ENCODE measurements at regions not wholly inside any gene's neighbourhood (a gene's known extent, or its start where the extent isn't known, plus 50 kb on each side); places are given as distances from the start of the nearest gene placed in this dataset.

DNA sequence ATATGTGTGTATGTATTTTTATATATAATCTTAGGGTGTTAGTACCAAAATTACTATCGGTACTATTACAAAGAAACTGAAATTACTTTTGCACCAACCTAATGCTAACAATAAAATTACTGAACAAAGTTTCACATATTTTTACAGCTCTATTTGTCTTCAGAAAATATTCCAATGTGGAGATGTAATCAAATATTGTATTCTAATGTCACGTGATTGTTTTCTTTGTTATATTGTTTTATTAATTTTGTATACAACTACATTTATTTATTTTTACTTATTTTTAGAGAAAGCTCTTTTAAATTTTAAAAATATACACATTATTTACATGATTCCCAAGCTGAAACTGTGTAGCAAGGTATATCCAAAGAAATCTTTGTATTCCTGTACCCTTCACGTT lies 227.1 kb upstream of the KLF12 start:
- Histone ChIP-seq H3K27me3 (ENCODE audit: control insufficient read depth, insufficient read depth, low read length) (no peaks in the 10 kb centered on the region), H3K36me3 (ENCODE audit: control insufficient read depth, insufficient read depth, low read length) (no peaks in the 10 kb centered on the region), H3K27ac (ENCODE audit: low read length) (no peak overlapping the region), H3K4me1 (ENCODE audit: control insufficient read depth, insufficient read depth, low read length) (no peaks in the 10 kb centered on the region), H3K4me3 (ENCODE audit: low read depth in 2 of 2, low read length in 2 of 2) (no peak overlapping the region), H3K9me3 (ENCODE audit: control insufficient read depth, insufficient read depth, low read depth, low read length) (no peaks in the 10 kb centered on the region)
- ChIA-PET POLR2A (no interaction called here), CTCF (no interaction called here)
- in situ Hi-C loops (cut with HindIII; ENCODE audit: low pct_unique_long_range_greater_than_20kb, low sequenced_read_pairs): no loop called here
- DNase-seq (ENCODE audit: low read depth, low spot score) (no peak), ATAC-seq (no peak)
- intact Hi-C loops (cut with micrococcal nuclease; ENCODE audit: unreplicated experiment): no loop called here
- TF ChIP-seq, protein P1, sequence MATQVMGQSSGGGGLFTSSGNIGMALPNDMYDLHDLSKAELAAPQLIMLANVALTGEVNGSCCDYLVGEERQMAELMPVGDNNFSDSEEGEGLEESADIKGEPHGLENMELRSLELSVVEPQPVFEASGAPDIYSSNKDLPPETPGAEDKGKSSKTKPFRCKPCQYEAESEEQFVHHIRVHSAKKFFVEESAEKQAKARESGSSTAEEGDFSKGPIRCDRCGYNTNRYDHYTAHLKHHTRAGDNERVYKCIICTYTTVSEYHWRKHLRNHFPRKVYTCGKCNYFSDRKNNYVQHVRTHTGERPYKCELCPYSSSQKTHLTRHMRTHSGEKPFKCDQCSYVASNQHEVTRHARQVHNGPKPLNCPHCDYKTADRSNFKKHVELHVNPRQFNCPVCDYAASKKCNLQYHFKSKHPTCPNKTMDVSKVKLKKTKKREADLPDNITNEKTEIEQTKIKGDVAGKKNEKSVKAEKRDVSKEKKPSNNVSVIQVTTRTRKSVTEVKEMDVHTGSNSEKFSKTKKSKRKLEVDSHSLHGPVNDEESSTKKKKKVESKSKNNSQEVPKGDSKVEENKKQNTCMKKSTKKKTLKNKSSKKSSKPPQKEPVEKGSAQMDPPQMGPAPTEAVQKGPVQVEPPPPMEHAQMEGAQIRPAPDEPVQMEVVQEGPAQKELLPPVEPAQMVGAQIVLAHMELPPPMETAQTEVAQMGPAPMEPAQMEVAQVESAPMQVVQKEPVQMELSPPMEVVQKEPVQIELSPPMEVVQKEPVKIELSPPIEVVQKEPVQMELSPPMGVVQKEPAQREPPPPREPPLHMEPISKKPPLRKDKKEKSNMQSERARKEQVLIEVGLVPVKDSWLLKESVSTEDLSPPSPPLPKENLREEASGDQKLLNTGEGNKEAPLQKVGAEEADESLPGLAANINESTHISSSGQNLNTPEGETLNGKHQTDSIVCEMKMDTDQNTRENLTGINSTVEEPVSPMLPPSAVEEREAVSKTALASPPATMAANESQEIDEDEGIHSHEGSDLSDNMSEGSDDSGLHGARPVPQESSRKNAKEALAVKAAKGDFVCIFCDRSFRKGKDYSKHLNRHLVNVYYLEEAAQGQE (IDR thresholded peaks at IDR 0.05; ENCODE audit: insufficient read depth in 1 of 2, low read depth in 2 of 2, low read length in 1 of 2): no peak
- TF ChIP-seq SIN3A (IDR thresholded peaks at IDR 0.05; ENCODE audit: borderline replicate concordance, insufficient read depth, low read depth, low read length) (no peak), TCF7L2 (IDR thresholded peaks at IDR 0.05; ENCODE audit: low read depth, low read length) (no peak), POLR2AphosphoS5 (IDR thresholded peaks at IDR 0.05; ENCODE audit: low read depth, low read length) (no peak)
- TF ChIP-seq, protein P2, sequence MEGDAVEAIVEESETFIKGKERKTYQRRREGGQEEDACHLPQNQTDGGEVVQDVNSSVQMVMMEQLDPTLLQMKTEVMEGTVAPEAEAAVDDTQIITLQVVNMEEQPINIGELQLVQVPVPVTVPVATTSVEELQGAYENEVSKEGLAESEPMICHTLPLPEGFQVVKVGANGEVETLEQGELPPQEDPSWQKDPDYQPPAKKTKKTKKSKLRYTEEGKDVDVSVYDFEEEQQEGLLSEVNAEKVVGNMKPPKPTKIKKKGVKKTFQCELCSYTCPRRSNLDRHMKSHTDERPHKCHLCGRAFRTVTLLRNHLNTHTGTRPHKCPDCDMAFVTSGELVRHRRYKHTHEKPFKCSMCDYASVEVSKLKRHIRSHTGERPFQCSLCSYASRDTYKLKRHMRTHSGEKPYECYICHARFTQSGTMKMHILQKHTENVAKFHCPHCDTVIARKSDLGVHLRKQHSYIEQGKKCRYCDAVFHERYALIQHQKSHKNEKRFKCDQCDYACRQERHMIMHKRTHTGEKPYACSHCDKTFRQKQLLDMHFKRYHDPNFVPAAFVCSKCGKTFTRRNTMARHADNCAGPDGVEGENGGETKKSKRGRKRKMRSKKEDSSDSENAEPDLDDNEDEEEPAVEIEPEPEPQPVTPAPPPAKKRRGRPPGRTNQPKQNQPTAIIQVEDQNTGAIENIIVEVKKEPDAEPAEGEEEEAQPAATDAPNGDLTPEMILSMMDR (IDR thresholded peaks at IDR 0.05): no peak
- BruUV-seq (replicated peaks): no TSS peak

DNA sequence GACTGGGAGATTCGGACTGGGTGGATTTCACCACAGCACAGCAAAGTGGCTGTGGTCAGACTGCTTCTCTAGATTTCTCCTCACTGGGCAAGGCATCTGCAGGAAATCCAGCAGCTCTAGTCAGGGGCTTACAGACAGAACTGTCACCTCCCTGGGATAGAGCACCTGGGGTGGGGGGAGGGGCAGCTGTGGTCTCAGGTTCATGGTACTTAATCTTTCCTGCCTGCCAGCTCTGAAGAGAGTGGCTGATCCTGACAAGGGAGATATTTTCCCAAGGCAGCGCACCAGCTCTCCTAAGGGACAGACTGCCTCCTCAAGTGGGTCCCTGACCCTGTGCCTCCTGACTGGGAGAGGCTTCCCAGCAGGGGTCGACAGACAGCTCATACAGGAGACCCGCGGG lies 212.8 kb upstream of the KLF12 start:
- Histone ChIP-seq H3K36me3 (ENCODE audit: control insufficient read depth, insufficient read depth, low read length) (no peaks in the 10 kb centered on the region), H3K4me3 (ENCODE audit: low read depth in 2 of 2, low read length in 2 of 2) (no peak overlapping the region), H3K27ac (ENCODE audit: low read length) (no peak overlapping the region), H3K27me3 (ENCODE audit: control insufficient read depth, insufficient read depth, low read length) (no peaks in the 10 kb centered on the region), H3K4me1 (ENCODE audit: control insufficient read depth, insufficient read depth, low read length) (no peaks in the 10 kb centered on the region), H3K9me3 (ENCODE audit: control insufficient read depth, insufficient read depth, low read depth, low read length) (no peaks in the 10 kb centered on the region)
- no TSS peak for BruUV-seq (replicated peaks)
- CTCF ChIA-PET: no interaction called here
- intact Hi-C loops (cut with micrococcal nuclease; ENCODE audit: unreplicated experiment): no loop called here
- no peak for DNase-seq (ENCODE audit: low read depth, low spot score)
- ATAC-seq: no peak
- POLR2A ChIA-PET: no interaction called here
- in situ Hi-C loops (cut with HindIII; ENCODE audit: low pct_unique_long_range_greater_than_20kb, low sequenced_read_pairs): no loop called here
- TF ChIP-seq SIN3A (IDR thresholded peaks at IDR 0.05; ENCODE audit: borderline replicate concordance, insufficient read depth, low read depth, low read length): no peak

DNA sequence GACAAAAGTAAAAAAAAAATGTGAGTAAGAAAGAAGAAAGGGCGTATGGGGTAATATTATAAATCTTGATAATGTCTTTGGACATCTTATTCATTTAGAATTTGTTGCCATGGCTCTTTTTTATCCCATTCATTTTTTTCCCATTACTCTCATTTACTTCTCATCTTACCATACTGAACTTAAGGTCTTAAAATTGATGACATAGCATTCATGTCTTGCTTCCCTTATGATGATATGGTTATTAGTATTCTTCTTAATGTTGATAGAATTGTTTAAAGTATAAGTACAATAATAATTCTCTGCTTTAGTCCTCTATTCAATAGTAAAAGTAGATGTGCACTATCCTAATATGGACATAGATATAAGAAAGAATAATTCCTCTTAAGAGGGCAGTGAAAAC lies 204.1 kb upstream of the KLF12 start:
- TF ChIP-seq POLR2AphosphoS5 (IDR thresholded peaks at IDR 0.05; ENCODE audit: low read depth, low read length) (no peak), SIN3A (IDR thresholded peaks at IDR 0.05; ENCODE audit: borderline replicate concordance, insufficient read depth, low read depth, low read length) (no peak), TCF7L2 (IDR thresholded peaks at IDR 0.05; ENCODE audit: low read depth, low read length) (no peak)
- TF ChIP-seq, protein P1 (IDR thresholded peaks at IDR 0.05; ENCODE audit: insufficient read depth in 1 of 2, low read depth in 2 of 2, low read length in 1 of 2): no peak
- TF ChIP-seq, protein P2 (IDR thresholded peaks at IDR 0.05): no peak
- H3K36me3 ChIP-seq (ENCODE audit: control insufficient read depth, insufficient read depth, low read length): no peaks in the 10 kb centered on the region
- H3K4me3 ChIP-seq (ENCODE audit: low read depth in 2 of 2, low read length in 2 of 2): no peak overlapping the region
- POLR2A ChIA-PET: no interaction called here
- ATAC-seq (no peak), DNase-seq (ENCODE audit: low read depth, low spot score) (no peak)
- intact Hi-C loops (cut with micrococcal nuclease; ENCODE audit: unreplicated experiment): no loop called here
- BruUV-seq (replicated peaks): no TSS peak
- H3K9me3 ChIP-seq (ENCODE audit: control insufficient read depth, insufficient read depth, low read depth, low read length): no peaks in the 10 kb centered on the region
- H3K4me1 ChIP-seq (ENCODE audit: control insufficient read depth, insufficient read depth, low read length): no peaks in the 10 kb centered on the region
- CTCF ChIA-PET: no interaction called here
- in situ Hi-C loops (cut with HindIII; ENCODE audit: low pct_unique_long_range_greater_than_20kb, low sequenced_read_pairs): no loop called here
- no peak overlapping the region for H3K27ac ChIP-seq (ENCODE audit: low read length)
- H3K27me3 ChIP-seq (ENCODE audit: control insufficient read depth, insufficient read depth, low read length): no peaks in the 10 kb centered on the region

Data from Panc1 (cell line).